ENCODE measurements at regions not wholly inside any gene's neighbourhood (a gene's known extent, or its start where the extent isn't known, plus 50 kb on each side); places are given as distances from the start of the nearest gene placed in this dataset.
"Not testable (repeated sequence)": the region's sequence is repeated elsewhere in the genome, so short reads cannot be mapped to it uniquely, and the experiment has no call there.

- Mint-ChIP-seq H3K36me3 (no peaks in the 10 kb centered on the region), H3K27ac (no peak overlapping the region), H3K9me3 (peaks cover 2 to 12% (median 7%) of the 10 kb centered on the region in 7 donors), H3K27me3 (no peaks in the 10 kb centered on the region), H3K4me1 (no peaks in the 10 kb centered on the region), H3K4me3 (no peak overlapping the region)
- Histone ChIP-seq H3K36me3 (ENCODE audit: control insufficient read depth, insufficient read depth, low read length) (no peaks in the 10 kb centered on the region), H3K27ac (ENCODE audit: insufficient read depth, low read length, poor library complexity, severe bottlenecking) (no peak overlapping the region), H3K4me1 (ENCODE audit: control insufficient read depth, insufficient read depth, low read length, poor library complexity, severe bottlenecking) (no peaks in the 10 kb centered on the region), H3K4me3 (ENCODE audit: low read depth, low read length) (no peak overlapping the region), H3K27me3 (ENCODE audit: control insufficient read depth, insufficient read depth, low read length) (no peaks in the 10 kb centered on the region), H3K9me3 (ENCODE audit: control insufficient read depth in 2 of 2, low read length in 2 of 2) (peaks cover 0 to 8% of the 10 kb centered on the region in 2 experiments)
- DNase-seq (no peak), ATAC-seq (ENCODE audit: low read depth in 2 of 2) (no peak)
Observed at GRCh38 chr3:89533275-89533674, 425.9 kb downstream of the EPHA3 start.

DNA sequence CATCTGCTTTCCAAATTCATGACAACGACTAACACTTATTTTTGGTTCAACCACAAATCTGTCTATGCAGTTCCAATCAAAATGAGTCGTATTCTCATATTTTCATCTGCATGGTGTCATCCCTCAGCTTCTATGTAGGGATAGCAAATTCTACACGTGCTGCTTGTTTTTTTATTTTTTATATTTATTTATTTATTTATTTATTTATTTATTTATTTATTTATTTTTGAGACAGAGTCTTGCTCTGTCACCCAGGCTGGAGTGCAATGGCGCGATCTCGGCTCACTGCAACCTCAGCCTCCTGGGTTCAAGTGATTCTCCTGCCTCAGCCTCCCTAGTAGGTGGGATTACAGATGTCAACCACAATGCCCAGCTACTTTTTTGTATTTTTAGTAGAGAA lies 447.2 kb downstream of the EPHA3 start:
- not testable (repeated sequence) for H3K9me3 ChIP-seq (ENCODE audit: control insufficient read depth in 2 of 2, low read length in 2 of 2); H3K27ac ChIP-seq (ENCODE audit: insufficient read depth, low read length, poor library complexity, severe bottlenecking); H3K27ac Mint-ChIP-seq; H3K27me3 ChIP-seq (ENCODE audit: control insufficient read depth, insufficient read depth, low read length); ATAC-seq (ENCODE audit: low read depth in 2 of 2); H3K36me3 ChIP-seq (ENCODE audit: control insufficient read depth, insufficient read depth, low read length); H3K4me3 ChIP-seq (ENCODE audit: low read depth, low read length); H3K36me3 Mint-ChIP-seq; DNase-seq; H3K4me3 Mint-ChIP-seq; H3K27me3 Mint-ChIP-seq; H3K4me1 Mint-ChIP-seq; H3K4me1 ChIP-seq (ENCODE audit: control insufficient read depth, insufficient read depth, low read length, poor library complexity, severe bottlenecking)
- peaks cover 0 to 26% (median 8%) of the 10 kb centered on the region in 7 donors for H3K9me3 Mint-ChIP-seq

GRCh38 chr3:89558711-89559110 lies 451.3 kb downstream of the EPHA3 start:
- H3K27ac ChIP-seq (ENCODE audit: insufficient read depth, low read length, poor library complexity, severe bottlenecking): no peak overlapping the region
- DNase-seq (no peak), ATAC-seq (ENCODE audit: low read depth in 2 of 2) (no peak)
- H3K4me3 ChIP-seq (ENCODE audit: low read depth, low read length): no peak overlapping the region
- no peaks in the 10 kb centered on the region for H3K27me3 Mint-ChIP-seq
- peaks cover 0 to 3% of the 10 kb centered on the region in 2 experiments for H3K9me3 ChIP-seq (ENCODE audit: control insufficient read depth in 2 of 2, low read length in 2 of 2)
- no peaks in the 10 kb centered on the region for H3K4me1 ChIP-seq (ENCODE audit: control insufficient read depth, insufficient read depth, low read length, poor library complexity, severe bottlenecking)
- no peaks in the 10 kb centered on the region for H3K27me3 ChIP-seq (ENCODE audit: control insufficient read depth, insufficient read depth, low read length)
- no peak overlapping the region for H3K4me3 Mint-ChIP-seq
- no peaks in the 10 kb centered on the region for H3K36me3 ChIP-seq (ENCODE audit: control insufficient read depth, insufficient read depth, low read length)
- H3K27ac Mint-ChIP-seq: no peak overlapping the region
- H3K9me3 Mint-ChIP-seq: peaks cover 4 to 38% (median 11%) of the 10 kb centered on the region in 7 donors
- no peaks in the 10 kb centered on the region for H3K36me3 Mint-ChIP-seq
- no peaks in the 10 kb centered on the region for H3K4me1 Mint-ChIP-seq

GRCh38 chr3:89560568-89560967 lies 453.1 kb downstream of the EPHA3 start:
- Histone ChIP-seq H3K9me3 (ENCODE audit: control insufficient read depth in 2 of 2, low read length in 2 of 2) (peaks cover 0 to 3% of the 10 kb centered on the region in 2 experiments), H3K27me3 (ENCODE audit: control insufficient read depth, insufficient read depth, low read length) (no peaks in the 10 kb centered on the region), H3K36me3 (ENCODE audit: control insufficient read depth, insufficient read depth, low read length) (no peaks in the 10 kb centered on the region), H3K27ac (ENCODE audit: insufficient read depth, low read length, poor library complexity, severe bottlenecking) (no peak overlapping the region), H3K4me3 (ENCODE audit: low read depth, low read length) (no peak overlapping the region), H3K4me1 (ENCODE audit: control insufficient read depth, insufficient read depth, low read length, poor library complexity, severe bottlenecking) (no peaks in the 10 kb centered on the region)
- no peak for ATAC-seq (ENCODE audit: low read depth in 2 of 2)
- Mint-ChIP-seq H3K27me3 (no peaks in the 10 kb centered on the region), H3K4me1 (no peaks in the 10 kb centered on the region), H3K36me3 (no peaks in the 10 kb centered on the region), H3K9me3 (peaks cover 5 to 33% (median 7%) of the 10 kb centered on the region in 7 donors), H3K27ac (no peak overlapping the region), H3K4me3 (no peak overlapping the region)
- no peak for DNase-seq

DNA sequence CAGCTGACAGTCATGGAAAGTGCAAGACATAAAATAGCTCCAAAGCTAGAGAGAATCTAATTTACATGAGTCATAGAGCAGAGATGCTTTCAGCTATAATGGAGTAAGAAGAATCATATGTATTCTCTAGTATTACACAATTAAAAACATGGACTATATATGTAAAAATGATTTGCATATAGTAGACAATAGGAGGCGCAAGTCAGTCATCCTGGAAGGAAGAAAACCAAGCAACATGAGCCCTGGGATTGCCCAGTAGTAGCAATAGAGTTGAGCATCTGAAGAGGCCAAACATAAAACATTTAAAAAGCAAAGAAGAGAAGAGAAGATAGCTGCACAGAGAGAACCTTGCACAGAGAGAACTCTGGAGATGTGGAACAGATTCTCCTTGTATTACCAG lies 455.0 kb downstream of the EPHA3 start:
- H3K4me1 Mint-ChIP-seq: no peaks in the 10 kb centered on the region
- Histone ChIP-seq H3K9me3 (ENCODE audit: control insufficient read depth in 2 of 2, low read length in 2 of 2) (peaks cover 0 to 3% of the 10 kb centered on the region in 2 experiments), H3K4me1 (ENCODE audit: control insufficient read depth, insufficient read depth, low read length, poor library complexity, severe bottlenecking) (no peaks in the 10 kb centered on the region), H3K27ac (ENCODE audit: insufficient read depth, low read length, poor library complexity, severe bottlenecking) (no peak overlapping the region), H3K4me3 (ENCODE audit: low read depth, low read length) (no peak overlapping the region), H3K36me3 (ENCODE audit: control insufficient read depth, insufficient read depth, low read length) (no peaks in the 10 kb centered on the region), H3K27me3 (ENCODE audit: control insufficient read depth, insufficient read depth, low read length) (no peaks in the 10 kb centered on the region)
- no peak for DNase-seq
- H3K27me3 Mint-ChIP-seq: no peaks in the 10 kb centered on the region
- H3K9me3 Mint-ChIP-seq: peaks cover 5 to 37% (median 8%) of the 10 kb centered on the region in 7 donors
- ATAC-seq (ENCODE audit: low read depth in 2 of 2): no peak
- H3K27ac Mint-ChIP-seq: no peak overlapping the region
- H3K36me3 Mint-ChIP-seq: no peaks in the 10 kb centered on the region
- no peak overlapping the region for H3K4me3 Mint-ChIP-seq

DNA sequence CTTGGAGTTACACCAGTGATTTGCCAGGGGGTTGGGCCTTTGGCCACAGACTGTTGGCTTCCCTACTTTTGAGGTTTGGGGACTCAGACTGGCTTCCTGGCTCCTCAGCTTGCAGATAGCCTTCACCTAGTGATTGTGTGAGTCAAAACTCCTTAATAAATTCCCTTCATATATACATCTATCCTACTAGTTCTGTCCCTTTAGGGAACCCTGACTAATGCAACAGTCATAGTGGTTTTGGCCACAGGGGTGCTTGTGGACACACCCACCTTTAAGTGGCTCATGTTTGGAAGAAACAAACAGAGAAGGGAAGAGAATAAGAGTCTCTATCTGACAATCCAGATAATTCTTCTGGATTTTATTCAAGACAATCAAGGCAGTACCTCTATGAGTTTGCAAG lies 457.7 kb downstream of the EPHA3 start:
- no peak overlapping the region for H3K27ac ChIP-seq (ENCODE audit: insufficient read depth, low read length, poor library complexity, severe bottlenecking)
- DNase-seq (no peak), ATAC-seq (ENCODE audit: low read depth in 2 of 2) (no peak)
- H3K9me3 Mint-ChIP-seq: peaks cover 5 to 46% (median 8%) of the 10 kb centered on the region in 7 donors
- H3K27me3 ChIP-seq (ENCODE audit: control insufficient read depth, insufficient read depth, low read length): no peaks in the 10 kb centered on the region
- no peaks in the 10 kb centered on the region for H3K4me1 Mint-ChIP-seq
- H3K4me1 ChIP-seq (ENCODE audit: control insufficient read depth, insufficient read depth, low read length, poor library complexity, severe bottlenecking): no peaks in the 10 kb centered on the region
- no peak overlapping the region for H3K4me3 Mint-ChIP-seq
- H3K27me3 Mint-ChIP-seq: no peaks in the 10 kb centered on the region
- no peak overlapping the region for H3K4me3 ChIP-seq (ENCODE audit: low read depth, low read length)
- H3K36me3 Mint-ChIP-seq: no peaks in the 10 kb centered on the region
- H3K36me3 ChIP-seq (ENCODE audit: control insufficient read depth, insufficient read depth, low read length): no peaks in the 10 kb centered on the region
- peaks cover 0 to 3% of the 10 kb centered on the region in 2 experiments for H3K9me3 ChIP-seq (ENCODE audit: control insufficient read depth in 2 of 2, low read length in 2 of 2)
- H3K27ac Mint-ChIP-seq: no peak overlapping the region

- Mint-ChIP-seq H3K4me3 (no peak overlapping the region), H3K36me3 (no peaks in the 10 kb centered on the region), H3K4me1 (no peaks in the 10 kb centered on the region), H3K27me3 (no peaks in the 10 kb centered on the region), H3K9me3 (peaks cover 0 to 18% (median 10%) of the 10 kb centered on the region in 7 donors), H3K27ac (no peak overlapping the region)
- DNase-seq (no peak), ATAC-seq (ENCODE audit: low read depth in 2 of 2) (no peak)
- H3K9me3 ChIP-seq (ENCODE audit: control insufficient read depth in 2 of 2, low read length in 2 of 2): peaks cover 0 to 7% of the 10 kb centered on the region in 2 experiments
- H3K27ac ChIP-seq (ENCODE audit: insufficient read depth, low read length, poor library complexity, severe bottlenecking): no peak overlapping the region
- no peaks in the 10 kb centered on the region for H3K36me3 ChIP-seq (ENCODE audit: control insufficient read depth, insufficient read depth, low read length)
- no peaks in the 10 kb centered on the region for H3K27me3 ChIP-seq (ENCODE audit: control insufficient read depth, insufficient read depth, low read length)
- no peaks in the 10 kb centered on the region for H3K4me1 ChIP-seq (ENCODE audit: control insufficient read depth, insufficient read depth, low read length, poor library complexity, severe bottlenecking)
- H3K4me3 ChIP-seq (ENCODE audit: low read depth, low read length): no peak overlapping the region
Observed at GRCh38 chr3:89570465-89570864, 463.0 kb downstream of the EPHA3 start.

GRCh38 chr3:89571298-89571697 lies 463.9 kb downstream of the EPHA3 start:
- Mint-ChIP-seq H3K9me3 (peaks cover 0 to 11% (median 9%) of the 10 kb centered on the region in 7 donors), H3K27ac (no peak overlapping the region), H3K4me3 (no peak overlapping the region), H3K4me1 (no peaks in the 10 kb centered on the region), H3K27me3 (no peaks in the 10 kb centered on the region), H3K36me3 (no peaks in the 10 kb centered on the region)
- ATAC-seq (ENCODE audit: low read depth in 2 of 2) (no peak), DNase-seq (no peak)
- peaks cover 0 to 7% of the 10 kb centered on the region in 2 experiments for H3K9me3 ChIP-seq (ENCODE audit: control insufficient read depth in 2 of 2, low read length in 2 of 2)
- H3K36me3 ChIP-seq (ENCODE audit: control insufficient read depth, insufficient read depth, low read length): no peaks in the 10 kb centered on the region
- H3K27ac ChIP-seq (ENCODE audit: insufficient read depth, low read length, poor library complexity, severe bottlenecking): no peak overlapping the region
- H3K27me3 ChIP-seq (ENCODE audit: control insufficient read depth, insufficient read depth, low read length): no peaks in the 10 kb centered on the region
- H3K4me1 ChIP-seq (ENCODE audit: control insufficient read depth, insufficient read depth, low read length, poor library complexity, severe bottlenecking): no peaks in the 10 kb centered on the region
- no peak overlapping the region for H3K4me3 ChIP-seq (ENCODE audit: low read depth, low read length)

All from CD4-positive, CD25-positive, alpha-beta regulatory T cell (primary cell).